HepG2 (cell line): ENCODE measurements at regions not wholly inside any gene's neighbourhood (a gene's known extent, or its start where the extent isn't known, plus 50 kb on each side); places are given as distances from the start of the nearest gene placed in this dataset.

Experiments used
- ATAC-seq: fragments of 200-7000 bp; cut with Tn5 transposase; 3 replicates; pipeline ENCODE4 v1.9.1; 2020; ENCODE audit warnings: mild to moderate bottlenecking, moderate library complexity
- BruUV-seq: library from RNA; stranded (reverse); fragments of 400-500 nt; replicated peaks from 2 replicates; lab custom pipeline; 2021; lab: Mats Ljungman, UMichigan
- CTCF ChIA-PET: fragments of 300-600 bp; formaldehyde crosslinking; extraction: SDS; loops from one replicate; lab custom pipeline; 2021; ENCODE audit warnings: low total read pairs, inconsistent platforms, low intra/inter-chr PET ratio; lab: Yijun Ruan, JAX
- POLR2A ChIA-PET: fragments of 350-600 bp; sonication (Branson Sonifier 250); formaldehyde crosslinking; loops from one replicate; lab custom pipeline; 2020; ENCODE audit warnings: antibody characterized with exemption, inconsistent platforms; lab: Yijun Ruan, JAX
- DNase-seq: peaks from one replicate; pipeline ENCODE4 v3.0.0-alpha.2; 2015; ENCODE audit warnings: low spot score
- FAIRE-seq: peaks from 3 replicates; lab custom pipeline; 2011; peaks lifted over from hg19 to GRCh38; lab: Jason Lieb, UNC
- H2AFZ ChIP-seq: one replicate; pipeline ENCODE4 v1.6.1; 2011; ENCODE audit warnings: low read length, inconsistent platforms
- H3K27ac ChIP-seq: fragments of 300-600 bp; 3 replicates; pipeline ENCODE4 v1.8.0; 2011; ENCODE audit warnings: mixed run types, mild to moderate bottlenecking, mixed read lengths, low read length, inconsistent platforms; ENCODE audit not compliant: insufficient read depth; ENCODE audit errors: extremely low read length
- H3K27me3 ChIP-seq, 2 experiments: fragments of 200-600 bp in 1 of 2; 2 replicates in 1 of 2; 3 replicates in 1 of 2; pipeline versions ENCODE4 v1.6.0 to v1.8.0; 2011; ENCODE audit warnings: low read length in 2 of 2, mild to moderate bottlenecking in 2 of 2, moderate library complexity in 2 of 2, inconsistent platforms in 1 of 2; ENCODE audit not compliant: insufficient read depth in 2 of 2, control insufficient read depth in 1 of 2
- H3K36me3 ChIP-seq, 2 experiments: fragments of 200-600 bp in 1 of 2; replicated peaks in 1 of 2; 2 replicates in 1 of 2; 3 replicates in 1 of 2; pipeline versions ENCODE4 v1.5.1 to v1.8.0; 2011; ENCODE audit warnings: low read length in 2 of 2, inconsistent platforms in 1 of 2; ENCODE audit not compliant: insufficient read depth in 2 of 2, control insufficient read depth in 1 of 2
- H3K4me1 ChIP-seq: 2 replicates; pipeline ENCODE4 v1.5.1; 2012; ENCODE audit warnings: low read length, inconsistent platforms; ENCODE audit not compliant: insufficient read depth
- H3K4me2 ChIP-seq: 2 replicates; pipeline ENCODE4 v1.6.0; 2011; ENCODE audit warnings: low read depth, low read length, inconsistent platforms
- H3K4me3 ChIP-seq, 3 experiments: fragments of 200-600 bp in 1 of 3; sonication (generic), shearing (Covaris generic) in 1 of 3; replicated peaks in 1 of 3; 2 replicates each; pipeline ENCODE4 v1.5.1; 2011 to 2016; ENCODE audit warnings: low read length in 3 of 3, inconsistent platforms in 2 of 3, low read depth in 2 of 3, mild to moderate bottlenecking in 2 of 3, control low read depth in 1 of 3, mixed read lengths in 1 of 3; ENCODE audit not compliant: insufficient read depth in 1 of 3
- H3K79me2 ChIP-seq: one replicate; pipeline ENCODE4 v1.6.1; 2011; ENCODE audit warnings: low read length, inconsistent platforms; ENCODE audit not compliant: insufficient read depth
- H3K9ac ChIP-seq: 2 replicates; pipeline ENCODE4 v1.6.0; 2011; ENCODE audit warnings: mild to moderate bottlenecking, low read depth, low read length, inconsistent platforms; ENCODE audit not compliant: insufficient read depth
- H3K9me3 ChIP-seq: 2 replicates; pipeline ENCODE4 v1.5.1; 2012; ENCODE audit warnings: mild to moderate bottlenecking, low read length
- H4K20me1 ChIP-seq: 2 replicates; pipeline ENCODE4 v1.6.0; 2011; ENCODE audit warnings: inconsistent platforms, mild to moderate bottlenecking, low read length, moderate library complexity; ENCODE audit not compliant: insufficient read depth
- EED ChIP-seq: sonication (generic); formaldehyde crosslinking; IDR thresholded peaks from 2 replicates; pipeline ENCODE4 v1.5.0; 2020; ENCODE audit warnings: mild to moderate bottlenecking, missing genetic modification reagents
- HNRNPH1 ChIP-seq: fragments of 200-400 bp; formaldehyde crosslinking; optimal IDR thresholded peaks from 2 replicates; pipeline ENCODE3; 2017; ENCODE audit warnings: mild to moderate bottlenecking, low read depth, low read length
- KMT2B ChIP-seq: IDR thresholded peaks from 2 replicates; pipeline ENCODE4 v1.6.1; 2016; ENCODE audit warnings: missing genetic modification reagents, missing compliant biosample characterization
- MNT ChIP-seq: fragments of 450-650 bp; IDR thresholded peaks from 2 replicates; pipeline ENCODE4 v1.6.1; 2016
- NFYB ChIP-seq: sonication (generic); formaldehyde crosslinking; IDR thresholded peaks from 2 replicates; pipeline ENCODE4 v1.4.0; 2020; ENCODE audit warnings: missing genetic modification reagents
- PAWR ChIP-seq: sonication (generic); formaldehyde crosslinking; IDR thresholded peaks from 2 replicates; pipeline ENCODE4 v1.4.0; 2020; ENCODE audit warnings: missing genetic modification reagents, mild to moderate bottlenecking, borderline replicate concordance
- PHF20 ChIP-seq: sonication (generic); formaldehyde crosslinking; IDR thresholded peaks from 2 replicates; pipeline ENCODE4 v1.5.0; 2020; ENCODE audit warnings: mild to moderate bottlenecking, missing genetic modification reagents
- RFXANK ChIP-seq: IDR thresholded peaks from 2 replicates; pipeline ENCODE4 v1.6.1; 2016
- TFE3 ChIP-seq: IDR thresholded peaks from 2 replicates; pipeline ENCODE4 v1.6.1; 2016
- ZNF530 ChIP-seq: sonication (generic); formaldehyde crosslinking; IDR thresholded peaks from 2 replicates; pipeline ENCODE4 v1.5.0; 2020; ENCODE audit warnings: low read depth, mild to moderate bottlenecking, missing genetic modification reagents
- ZNF550 ChIP-seq: sonication (generic); formaldehyde crosslinking; IDR thresholded peaks from 2 replicates; pipeline ENCODE4 v1.4.0; 2020; ENCODE audit warnings: mild to moderate bottlenecking, missing genetic modification reagents, borderline replicate concordance
- WGBS: methylation state at CpG from one replicate; pipeline ENCODE4 v1.1.6; 2017; ENCODE audit warnings: low lambda C conversion rate; 5-methylcytosine and 5-hydroxymethylcytosine counted together
- in situ Hi-C: cut with HindIII; loops from 2 replicates; pipeline ENCODE4 v1.10.0; 2017; ENCODE audit warnings: low pct_unique_long_range_greater_than_20kb; ENCODE audit not compliant: extremely low pct_ligation_motif_present
- intact Hi-C: fragments of 100-400 bp; cut with micrococcal nuclease; formaldehyde crosslinking; loops from one replicate; pipeline ENCODE4 v1.10.0; 2022; ENCODE audit not compliant: unreplicated experiment
- TF ChIP-seq, protein P1 (sequence below): sonication (generic); formaldehyde crosslinking; IDR thresholded peaks from 2 replicates; pipeline ENCODE4 v1.9.0; 2021; ENCODE audit warnings: missing genetic modification reagents, mild to moderate bottlenecking, borderline replicate concordance
- TF ChIP-seq, protein P2 (sequence below), 2 experiments: sonication (generic) in 1 of 2; formaldehyde crosslinking in 1 of 2; IDR thresholded peaks; 2 replicates each; pipeline versions ENCODE4 v1.6.1 to v1.9.0; 2014 to 2022; ENCODE audit warnings: antibody characterized with exemption in 1 of 2, borderline replicate concordance in 1 of 2, inconsistent platforms in 1 of 2, low read depth in 1 of 2, missing genetic modification reagents in 1 of 2

- Histone ChIP-seq H3K9ac (no peak overlapping the region), H4K20me1 (no peaks in the 10 kb centered on the region), H3K4me2 (no peak overlapping the region), H3K36me3 (no peaks in the 10 kb centered on the region), H3K4me1 (no peaks in the 10 kb centered on the region), H3K27ac (no peak overlapping the region), H2AFZ (no peak overlapping the region), H3K4me3 (no peak overlapping the region), H3K27me3 (no peaks in the 10 kb centered on the region; a peak in 1 of 5 replicates), H3K9me3 (no peaks in the 10 kb centered on the region), H3K79me2 (no peaks in the 10 kb centered on the region)
- WGBS, result 1% methylated on average over 4 of the region's 4 CpGs
- FAIRE-seq (no peak), DNase-seq (no peak), ATAC-seq (no peak)
- no peak for TF ChIP-seq PHF20 (CRISPR knock-in tag)
- TF ChIP-seq, protein P1, sequence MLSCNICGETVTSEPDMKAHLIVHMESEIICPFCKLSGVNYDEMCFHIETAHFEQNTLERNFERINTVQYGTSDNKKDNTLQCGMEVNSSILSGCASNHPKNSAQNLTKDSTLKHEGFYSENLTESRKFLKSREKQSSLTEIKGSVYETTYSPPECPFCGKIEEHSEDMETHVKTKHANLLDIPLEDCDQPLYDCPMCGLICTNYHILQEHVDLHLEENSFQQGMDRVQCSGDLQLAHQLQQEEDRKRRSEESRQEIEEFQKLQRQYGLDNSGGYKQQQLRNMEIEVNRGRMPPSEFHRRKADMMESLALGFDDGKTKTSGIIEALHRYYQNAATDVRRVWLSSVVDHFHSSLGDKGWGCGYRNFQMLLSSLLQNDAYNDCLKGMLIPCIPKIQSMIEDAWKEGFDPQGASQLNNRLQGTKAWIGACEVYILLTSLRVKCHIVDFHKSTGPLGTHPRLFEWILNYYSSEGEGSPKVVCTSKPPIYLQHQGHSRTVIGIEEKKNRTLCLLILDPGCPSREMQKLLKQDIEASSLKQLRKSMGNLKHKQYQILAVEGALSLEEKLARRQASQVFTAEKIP (CRISPR knock-in tag), result no peak
- TF ChIP-seq, protein P2, sequence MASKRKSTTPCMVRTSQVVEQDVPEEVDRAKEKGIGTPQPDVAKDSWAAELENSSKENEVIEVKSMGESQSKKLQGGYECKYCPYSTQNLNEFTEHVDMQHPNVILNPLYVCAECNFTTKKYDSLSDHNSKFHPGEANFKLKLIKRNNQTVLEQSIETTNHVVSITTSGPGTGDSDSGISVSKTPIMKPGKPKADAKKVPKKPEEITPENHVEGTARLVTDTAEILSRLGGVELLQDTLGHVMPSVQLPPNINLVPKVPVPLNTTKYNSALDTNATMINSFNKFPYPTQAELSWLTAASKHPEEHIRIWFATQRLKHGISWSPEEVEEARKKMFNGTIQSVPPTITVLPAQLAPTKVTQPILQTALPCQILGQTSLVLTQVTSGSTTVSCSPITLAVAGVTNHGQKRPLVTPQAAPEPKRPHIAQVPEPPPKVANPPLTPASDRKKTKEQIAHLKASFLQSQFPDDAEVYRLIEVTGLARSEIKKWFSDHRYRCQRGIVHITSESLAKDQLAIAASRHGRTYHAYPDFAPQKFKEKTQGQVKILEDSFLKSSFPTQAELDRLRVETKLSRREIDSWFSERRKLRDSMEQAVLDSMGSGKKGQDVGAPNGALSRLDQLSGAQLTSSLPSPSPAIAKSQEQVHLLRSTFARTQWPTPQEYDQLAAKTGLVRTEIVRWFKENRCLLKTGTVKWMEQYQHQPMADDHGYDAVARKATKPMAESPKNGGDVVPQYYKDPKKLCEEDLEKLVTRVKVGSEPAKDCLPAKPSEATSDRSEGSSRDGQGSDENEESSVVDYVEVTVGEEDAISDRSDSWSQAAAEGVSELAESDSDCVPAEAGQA (IDR thresholded peaks at IDR 0.05; ENCODE audit: low read depth), result no peak
- TF ChIP-seq, protein P2 (CRISPR knock-in tag; IDR thresholded peaks at IDR 0.05; ENCODE audit: borderline replicate concordance), result no peak
- no peak for TF ChIP-seq PAWR
- TF ChIP-seq KMT2B (CRISPR knock-in tag), result no peak
- TF ChIP-seq ZNF530 (CRISPR knock-in tag), result no peak
- no peak for TF ChIP-seq RFXANK
- no peak for TF ChIP-seq MNT
- no peak for TF ChIP-seq ZNF550
- no peak for TF ChIP-seq NFYB
- TF ChIP-seq EED (CRISPR knock-in tag), result no peak
- TF ChIP-seq TFE3 (CRISPR knock-in tag), result no peak
- TF ChIP-seq HNRNPH1, result no peak
- ChIA-PET CTCF (no interaction called here), POLR2A (no interaction called here)
- in situ Hi-C loops (no loop called here), intact Hi-C loops (no loop called here)
- no TSS peak for BruUV-seq
Measured at GRCh38 chr14:56431013-56431412, 148.6 kb upstream of the TMEM260 start.
